SK-N-SH (cell line): ENCODE measurements at regions not wholly inside any gene's neighbourhood (a gene's known extent, or its start where the extent isn't known, plus 50 kb on each side); places are given as distances from the start of the nearest gene placed in this dataset.

Experiments
- POLR2AphosphoS5 ChIP-seq: IDR thresholded peaks from 2 replicates; pipeline ENCODE4 v1.6.1; 2012; ENCODE audit warnings: low read depth, low read length
- YY1 ChIP-seq: IDR thresholded peaks from 2 replicates; pipeline ENCODE4 v1.4.0; 2012; ENCODE audit warnings: low read depth, mild to moderate bottlenecking
- TF ChIP-seq, protein P1 (sequence below): fragments of 200-600 bp; sonication (generic); IDR thresholded peaks from 2 replicates; pipeline ENCODE4 v1.6.1; 2017; ENCODE audit warnings: antibody characterized with exemption, mild to moderate bottlenecking, moderate library complexity

DNA sequence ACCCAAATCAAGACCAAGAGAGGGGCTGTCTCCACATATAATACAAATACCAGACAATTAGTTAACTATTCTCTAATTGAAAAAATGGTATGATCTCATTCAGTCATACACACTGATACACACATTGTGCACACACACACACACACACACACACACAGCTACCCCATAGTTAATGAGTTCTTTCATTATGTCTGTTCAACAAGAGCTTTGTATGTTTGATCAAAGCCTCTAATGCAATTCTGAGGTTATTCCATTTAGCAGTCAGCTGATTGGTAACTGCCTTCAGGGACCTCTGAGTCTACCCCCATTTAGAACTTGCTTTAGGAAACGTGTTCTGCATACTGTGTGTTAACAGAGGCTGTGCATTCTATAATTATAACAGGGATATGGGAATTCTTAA is 741.4 kb upstream of the LRRTM4 start:
- no peak for TF ChIP-seq YY1
- TF ChIP-seq, protein P1, sequence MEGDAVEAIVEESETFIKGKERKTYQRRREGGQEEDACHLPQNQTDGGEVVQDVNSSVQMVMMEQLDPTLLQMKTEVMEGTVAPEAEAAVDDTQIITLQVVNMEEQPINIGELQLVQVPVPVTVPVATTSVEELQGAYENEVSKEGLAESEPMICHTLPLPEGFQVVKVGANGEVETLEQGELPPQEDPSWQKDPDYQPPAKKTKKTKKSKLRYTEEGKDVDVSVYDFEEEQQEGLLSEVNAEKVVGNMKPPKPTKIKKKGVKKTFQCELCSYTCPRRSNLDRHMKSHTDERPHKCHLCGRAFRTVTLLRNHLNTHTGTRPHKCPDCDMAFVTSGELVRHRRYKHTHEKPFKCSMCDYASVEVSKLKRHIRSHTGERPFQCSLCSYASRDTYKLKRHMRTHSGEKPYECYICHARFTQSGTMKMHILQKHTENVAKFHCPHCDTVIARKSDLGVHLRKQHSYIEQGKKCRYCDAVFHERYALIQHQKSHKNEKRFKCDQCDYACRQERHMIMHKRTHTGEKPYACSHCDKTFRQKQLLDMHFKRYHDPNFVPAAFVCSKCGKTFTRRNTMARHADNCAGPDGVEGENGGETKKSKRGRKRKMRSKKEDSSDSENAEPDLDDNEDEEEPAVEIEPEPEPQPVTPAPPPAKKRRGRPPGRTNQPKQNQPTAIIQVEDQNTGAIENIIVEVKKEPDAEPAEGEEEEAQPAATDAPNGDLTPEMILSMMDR = no peak
- TF ChIP-seq POLR2AphosphoS5 = no peak
